ENCODE measurements at regions not wholly inside any gene's neighbourhood (a gene's known extent, or its start where the extent isn't known, plus 50 kb on each side); places are given as distances from the start of the nearest gene placed in this dataset.

DNA sequence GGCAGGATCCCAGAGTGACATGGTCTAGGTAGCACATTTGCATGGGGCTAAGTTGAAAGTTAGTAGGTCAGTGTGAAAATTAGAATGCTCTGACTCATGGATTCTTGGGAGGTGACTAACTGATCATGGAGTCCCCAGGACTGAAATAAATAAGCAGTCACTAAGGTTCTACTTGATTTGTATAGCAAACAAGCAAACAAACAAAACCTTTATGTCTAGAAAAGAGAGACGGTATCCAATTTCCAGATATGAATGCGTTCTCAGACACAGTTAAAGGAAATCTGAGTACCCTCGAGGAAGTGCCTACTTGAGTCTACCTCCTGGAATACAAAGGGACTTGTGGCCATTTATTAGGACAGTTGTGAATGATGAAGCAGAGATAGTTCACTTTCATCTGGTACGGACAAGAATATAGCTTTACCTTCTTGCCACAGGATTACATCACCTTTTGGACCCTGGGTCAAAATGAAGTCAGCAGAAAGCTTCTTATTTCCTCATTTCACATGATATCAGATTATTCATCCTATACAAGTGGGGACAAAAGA lies 54.3 kb upstream of the AGPS start:
- TF ChIP-seq EZH2phosphoT487 (IDR thresholded peaks at IDR 0.05; ENCODE audit: borderline replicate concordance, low read length): no peak
- TF ChIP-seq EZH2 (IDR thresholded peaks at IDR 0.05; ENCODE audit: low read length, unreplicated experiment): no peak
- TF ChIP-seq, protein P1, sequence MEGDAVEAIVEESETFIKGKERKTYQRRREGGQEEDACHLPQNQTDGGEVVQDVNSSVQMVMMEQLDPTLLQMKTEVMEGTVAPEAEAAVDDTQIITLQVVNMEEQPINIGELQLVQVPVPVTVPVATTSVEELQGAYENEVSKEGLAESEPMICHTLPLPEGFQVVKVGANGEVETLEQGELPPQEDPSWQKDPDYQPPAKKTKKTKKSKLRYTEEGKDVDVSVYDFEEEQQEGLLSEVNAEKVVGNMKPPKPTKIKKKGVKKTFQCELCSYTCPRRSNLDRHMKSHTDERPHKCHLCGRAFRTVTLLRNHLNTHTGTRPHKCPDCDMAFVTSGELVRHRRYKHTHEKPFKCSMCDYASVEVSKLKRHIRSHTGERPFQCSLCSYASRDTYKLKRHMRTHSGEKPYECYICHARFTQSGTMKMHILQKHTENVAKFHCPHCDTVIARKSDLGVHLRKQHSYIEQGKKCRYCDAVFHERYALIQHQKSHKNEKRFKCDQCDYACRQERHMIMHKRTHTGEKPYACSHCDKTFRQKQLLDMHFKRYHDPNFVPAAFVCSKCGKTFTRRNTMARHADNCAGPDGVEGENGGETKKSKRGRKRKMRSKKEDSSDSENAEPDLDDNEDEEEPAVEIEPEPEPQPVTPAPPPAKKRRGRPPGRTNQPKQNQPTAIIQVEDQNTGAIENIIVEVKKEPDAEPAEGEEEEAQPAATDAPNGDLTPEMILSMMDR (conservative IDR thresholded peaks at IDR 0.05; ENCODE audit: low read depth, low read length): no peak
